HEK293 (cell line): ENCODE measurements at regions not wholly inside any gene's neighbourhood (a gene's known extent, or its start where the extent isn't known, plus 50 kb on each side); places are given as distances from the start of the nearest gene placed in this dataset.
"Not testable (repeated sequence)": the region's sequence is repeated elsewhere in the genome, so short reads cannot be mapped to it uniquely, and the experiment has no call there.

ENCODE experiments used
- GLI4 ChIP-seq: fragments of 450-650 bp; formaldehyde crosslinking; IDR thresholded peaks from 2 replicates; pipeline ENCODE4 v1.5.1; 2016; ENCODE audit warnings: missing biosample characterization, missing genetic modification characterization
- HOXA7 ChIP-seq: sonication (generic); formaldehyde crosslinking; IDR thresholded peaks from 2 replicates; pipeline ENCODE4 v1.8.1; 2022; ENCODE audit warnings: missing genetic modification reagents, borderline replicate concordance
- ZEB2 ChIP-seq: fragments of 450-650 bp; formaldehyde crosslinking; IDR thresholded peaks from 2 replicates; pipeline ENCODE4 v1.5.1; 2016; ENCODE audit warnings: missing biosample characterization, missing genetic modification characterization
- ZNF221 ChIP-seq: fragments of 450-650 bp; formaldehyde crosslinking; IDR thresholded peaks from 2 replicates; pipeline ENCODE4 v1.5.1; 2017; ENCODE audit warnings: missing biosample characterization, missing genetic modification characterization, borderline replicate concordance
- ZNF518A ChIP-seq: fragments of 450-650 bp; formaldehyde crosslinking; conservative IDR thresholded peaks from 2 replicates; pipeline ENCODE4 v1.5.1; 2016; ENCODE audit warnings: low read depth, missing biosample characterization, missing genetic modification characterization
- ZNF747 ChIP-seq: fragments of 450-650 bp; formaldehyde crosslinking; IDR thresholded peaks from 2 replicates; pipeline ENCODE4 v1.5.1; 2016; ENCODE audit warnings: missing biosample characterization, missing genetic modification characterization

- not testable (repeated sequence) for TF ChIP-seq ZNF221; HOXA7 (CRISPR knock-in tag); ZNF518A; ZEB2 (tag by site-specific recombination); GLI4 (tag by site-specific recombination); ZNF747 (tag by site-specific recombination)
Measured at GRCh38 chr15:20022349-20022748, 519.3 kb downstream of the GOLGA6L6 start.
